ENCODE measurements at regions not wholly inside any gene's neighbourhood (a gene's known extent, or its start where the extent isn't known, plus 50 kb on each side); places are given as distances from the start of the nearest gene placed in this dataset.
"Not testable (repeated sequence)": the region's sequence is repeated elsewhere in the genome, so short reads cannot be mapped to it uniquely, and the experiment has no call there.

- DNase-seq = no peak
Observed at GRCh38 chr13:73547239-73547638, 488.4 kb downstream of the KLF5 start.

- DNase-seq = no peak
Observed at GRCh38 chr13:73544175-73544574, 485.4 kb downstream of the KLF5 start.

- DNase-seq = no peak
Observed at GRCh38 chr13:73542446-73542845, 483.6 kb downstream of the KLF5 start.

- DNase-seq = no peak
Observed at GRCh38 chr13:73536865-73537264, 478.1 kb downstream of the KLF5 start.

DNA sequence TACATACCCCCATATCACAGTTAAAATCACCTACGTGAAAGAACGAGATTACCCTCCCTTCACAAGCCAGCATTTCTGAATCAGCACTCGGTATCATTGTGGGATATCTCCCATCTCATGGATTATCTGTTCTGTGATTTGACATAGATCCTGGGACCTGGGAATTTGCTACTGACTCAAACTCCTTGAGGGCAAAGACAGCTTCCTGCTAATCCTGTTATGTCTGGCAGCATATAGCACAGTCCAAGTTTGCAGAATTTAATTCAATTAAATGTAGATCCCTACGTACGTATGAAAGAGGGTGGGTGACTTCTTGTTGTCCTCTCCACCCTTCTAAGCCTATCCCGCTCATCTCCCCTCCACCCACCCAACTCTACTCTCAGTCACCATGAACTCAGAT lies 476.5 kb downstream of the KLF5 start:
- DNase-seq = no peak

DNA sequence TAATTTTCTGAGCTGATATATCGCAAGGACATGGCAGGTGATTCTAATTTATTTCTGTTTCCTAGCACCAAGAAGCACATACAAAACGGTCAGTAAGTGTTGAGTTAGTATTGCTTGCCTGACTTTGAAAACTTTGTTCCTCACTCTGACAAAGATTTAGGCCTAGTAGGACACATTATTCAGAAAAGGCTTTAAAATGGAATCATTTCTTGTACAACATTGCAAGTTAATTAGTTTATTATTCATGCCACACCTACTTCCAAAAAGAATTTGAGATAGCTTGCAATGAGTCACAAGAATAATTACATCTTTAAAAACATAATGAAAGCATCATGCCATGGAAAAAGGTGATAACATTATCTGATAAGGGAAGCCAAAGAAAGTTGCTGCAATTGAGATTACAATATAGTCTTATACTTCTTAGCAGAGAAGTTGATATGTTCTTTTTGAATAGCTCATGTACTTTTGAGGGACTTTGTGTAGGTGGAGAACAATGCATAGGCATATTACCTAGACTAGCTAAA lies 474.2 kb downstream of the KLF5 start:
- DNase-seq = no peak

DNA sequence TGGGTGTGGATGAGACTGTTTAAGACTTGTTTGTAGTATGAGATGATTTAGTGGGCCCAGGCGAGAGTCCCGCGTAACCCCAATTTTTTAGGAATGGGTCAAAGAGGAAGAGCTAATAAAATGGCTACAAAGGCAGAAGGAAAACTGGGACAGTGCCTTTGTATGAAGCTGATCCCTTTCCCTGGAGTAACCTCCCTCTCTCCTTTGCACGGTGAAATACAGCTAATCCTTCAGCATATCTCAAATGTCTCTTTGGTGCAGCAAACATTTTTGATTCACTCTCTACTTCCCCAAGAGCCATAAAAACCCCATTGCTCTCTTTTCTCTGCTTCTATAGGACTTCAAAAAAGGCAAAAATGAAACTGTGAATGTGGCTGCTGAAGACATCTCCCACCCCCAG lies 473.8 kb downstream of the KLF5 start:
- DNase-seq = no peak

DNA sequence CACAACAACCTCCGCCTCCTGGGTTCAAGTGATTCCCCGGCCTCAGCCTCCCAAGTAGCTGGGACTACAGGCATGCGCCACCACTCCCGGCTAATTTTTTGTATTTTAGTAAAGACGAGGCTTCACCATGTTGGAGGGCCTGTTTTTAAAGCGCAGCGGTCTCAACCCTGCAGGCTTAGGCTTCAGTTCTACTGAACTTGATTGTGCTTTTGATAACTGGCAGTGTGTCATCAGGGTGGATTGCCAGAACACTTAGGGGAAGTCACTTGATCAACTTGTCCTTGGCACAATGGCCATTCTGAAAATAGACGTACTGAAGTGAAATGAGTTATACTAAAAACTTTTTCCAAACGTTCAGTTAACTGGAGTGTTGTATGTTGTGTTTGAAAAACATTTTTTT lies 472.2 kb downstream of the KLF5 start:
- no peak for DNase-seq

GRCh38 chr13:73522937-73523336 lies 464.1 kb downstream of the KLF5 start:
- no peak for DNase-seq

GRCh38 chr13:73521985-73522524 lies 463.2 kb downstream of the KLF5 start:
- DNase-seq = no peak

GRCh38 chr13:73521290-73521624 lies 462.5 kb downstream of the KLF5 start:
- DNase-seq = no peak

DNA sequence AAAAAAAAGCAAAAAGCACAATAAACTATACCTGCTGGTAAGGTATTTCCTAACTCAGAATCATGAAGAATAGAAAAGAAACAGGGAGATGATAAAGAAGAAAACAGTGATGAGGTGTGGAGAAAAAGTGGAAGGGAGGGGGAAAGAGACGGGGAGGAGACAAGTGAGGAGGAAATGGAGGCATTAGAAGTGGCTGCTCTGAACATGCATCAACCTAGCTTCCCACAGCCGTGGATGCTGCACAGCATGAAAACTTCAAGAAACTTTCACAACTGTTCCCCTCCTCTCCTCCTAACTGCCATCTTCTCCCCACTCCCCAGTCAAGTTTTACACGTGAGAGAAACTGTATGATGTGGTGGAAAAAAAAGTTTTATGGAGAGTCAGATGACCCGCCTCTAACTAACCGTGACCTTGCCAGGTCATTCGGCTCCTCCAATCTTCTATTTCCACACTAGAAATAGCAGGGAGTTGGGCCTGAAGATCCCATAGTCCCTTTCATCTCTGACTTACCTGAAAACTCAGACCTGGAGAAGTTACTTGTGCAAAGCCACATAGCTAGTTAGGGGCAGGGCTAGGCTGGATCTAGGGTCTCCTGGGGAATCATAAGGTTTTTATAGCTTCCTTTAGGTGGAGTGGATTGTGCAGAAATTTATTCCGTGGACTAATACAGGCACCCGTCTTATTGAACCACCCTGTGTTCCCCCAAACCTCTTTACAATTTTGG lies 461.9 kb downstream of the KLF5 start:
- no peak for DNase-seq

GRCh38 chr13:73520135-73520534 lies 461.3 kb downstream of the KLF5 start:
- DNase-seq = not testable (repeated sequence)

DNA sequence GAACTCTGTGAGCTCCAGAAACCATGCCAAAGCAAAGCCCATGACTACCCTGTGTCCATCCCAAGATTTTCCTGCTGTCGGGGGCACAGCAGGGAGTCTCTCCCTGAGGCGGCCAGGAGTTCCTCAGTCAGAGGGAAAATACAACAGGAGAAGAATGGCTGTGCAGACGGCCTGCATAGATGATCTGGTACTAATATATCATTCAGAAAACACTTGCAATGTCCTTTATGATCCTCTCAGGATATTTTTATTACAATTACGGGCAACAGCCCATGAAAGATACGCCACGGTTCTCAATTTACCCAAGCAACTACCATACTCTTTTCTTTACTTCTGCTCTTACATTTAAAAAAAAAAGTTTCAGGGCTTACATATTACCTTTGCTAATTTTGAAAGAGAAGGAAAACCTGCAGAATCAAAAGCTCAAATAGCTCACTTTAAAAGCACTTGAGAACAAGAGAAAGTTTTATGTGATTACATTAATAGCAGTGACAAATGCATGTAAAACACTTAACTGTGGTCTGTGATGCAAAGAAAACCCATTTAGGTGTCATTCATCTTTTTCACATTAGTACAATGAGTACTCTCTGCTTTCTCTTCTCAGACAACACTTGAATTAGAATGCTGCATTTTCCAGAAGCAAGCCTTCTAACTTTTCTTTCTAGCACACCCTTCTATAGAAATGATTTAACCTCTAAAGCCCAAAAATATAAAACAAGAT lies 460.8 kb downstream of the KLF5 start:
- no peak for DNase-seq

GRCh38 chr13:73517766-73518165 lies 459.0 kb downstream of the KLF5 start:
- DNase-seq = no peak

GRCh38 chr13:73516731-73517130 lies 457.9 kb downstream of the KLF5 start:
- no peak for DNase-seq

- no peak for DNase-seq
Observed at GRCh38 chr13:73514208-73514607, 455.4 kb downstream of the KLF5 start.

- no peak for DNase-seq
Observed at GRCh38 chr13:73513751-73514150, 454.9 kb downstream of the KLF5 start.

- DNase-seq = no peak
Observed at GRCh38 chr13:73508841-73509240, 450.0 kb downstream of the KLF5 start.

- no peak for DNase-seq
Observed at GRCh38 chr13:73505376-73505890, 446.6 kb downstream of the KLF5 start.

- DNase-seq = no peak
Observed at GRCh38 chr13:73499695-73500094, 440.9 kb downstream of the KLF5 start.

DNA sequence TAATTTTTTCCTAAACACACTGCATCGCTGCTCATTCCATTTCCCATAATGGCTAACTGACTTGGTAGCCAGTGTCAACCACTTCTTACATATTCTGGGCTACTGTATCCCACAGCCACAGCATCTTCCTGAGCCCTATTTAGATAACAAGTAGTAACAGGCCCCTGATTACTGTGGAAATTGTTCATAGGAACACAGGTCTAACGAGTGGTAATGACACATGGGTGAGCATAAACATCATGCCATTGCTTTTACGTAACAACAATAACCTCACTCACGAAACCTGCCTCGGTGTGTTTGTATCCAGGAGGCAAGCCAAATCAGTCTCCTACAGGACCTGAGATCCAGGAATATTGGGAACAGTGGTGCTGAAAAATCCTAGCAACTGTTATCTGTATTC lies 438.6 kb downstream of the KLF5 start:
- DNase-seq = no peak

- DNase-seq = no peak
Observed at GRCh38 chr13:73496711-73497110, 437.9 kb downstream of the KLF5 start.

DNA sequence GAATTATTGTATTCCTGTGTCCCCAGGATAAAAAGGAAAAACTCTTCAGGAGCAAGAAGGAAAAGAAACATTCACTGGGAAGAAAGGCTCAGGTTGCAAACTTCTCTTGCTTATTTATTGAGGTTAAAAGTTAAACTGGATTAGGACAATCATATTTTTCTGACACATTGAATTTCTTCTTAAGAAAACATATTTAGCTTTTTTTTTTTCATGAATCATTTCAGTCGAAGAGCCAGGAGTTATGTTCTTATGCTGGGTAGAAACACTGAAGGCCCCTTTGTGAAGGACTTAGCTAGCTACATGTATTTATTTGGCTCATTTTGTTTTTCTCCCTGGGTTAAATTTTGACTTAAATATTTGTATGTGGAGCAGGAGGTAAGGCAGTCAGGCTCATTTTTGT lies 434.0 kb downstream of the KLF5 start:
- no peak for DNase-seq

All from NCI-H1092 (cell line).